ENCODE measurements at regions not wholly inside any gene's neighbourhood (a gene's known extent, or its start where the extent isn't known, plus 50 kb on each side); places are given as distances from the start of the nearest gene placed in this dataset.

GRCh38 chr17:72489272-72489641 lies 368.4 kb downstream of the SOX9 start:
- Histone ChIP-seq H3K27ac (ENCODE audit: low read depth) (no peak overlapping the region), H3K36me3 (ENCODE audit: insufficient read depth) (no peaks in the 10 kb centered on the region), H3K79me2 (replicated peaks; ENCODE audit: insufficient read depth) (no peaks in the 10 kb centered on the region), H4K20me1 (replicated peaks; ENCODE audit: insufficient read depth) (no peaks in the 10 kb centered on the region), H3F3A (replicated peaks; ENCODE audit: low read depth) (no peaks in the 10 kb centered on the region), H3K4me1 (ENCODE audit: insufficient read depth) (no peaks in the 10 kb centered on the region), H2AFZ (no peak overlapping the region), H3K4me3 (no peak overlapping the region), H3K27me3 (ENCODE audit: insufficient read depth) (no peaks in the 10 kb centered on the region), H3K9me2 (ENCODE audit: insufficient read depth) (no peaks in the 10 kb centered on the region), H3K4me2 (no peak overlapping the region)
- peaks cover 4% of the 10 kb centered on the region for H3K27me3 Mint-ChIP-seq (ENCODE audit: insufficient read depth, low read depth, poor library complexity)
- ATAC-seq (no peak), DNase-seq (ENCODE audit: low spot score) (no peak)
- peaks cover 8% of the 10 kb centered on the region; the same call in 1 of the 3 replicates for H3K9me3 Mint-ChIP-seq
- peaks cover 16% of the 10 kb centered on the region for H3K4me1 Mint-ChIP-seq
- no peak overlapping the region for H3K4me3 Mint-ChIP-seq
- peaks cover 4% of the 10 kb centered on the region; the same call in 1 of the 3 replicates for H3K36me3 Mint-ChIP-seq (ENCODE audit: low read depth)
- TF ChIP-seq CTCF (conservative IDR thresholded peaks at IDR 0.05; ENCODE audit: low read depth in 2 of 2) (no peak), CREB1 (CRISPR knock-in tag; IDR thresholded peaks at IDR 0.05; ENCODE audit: low read depth) (no peak), POLR2AphosphoS5 (IDR thresholded peaks at IDR 0.05; ENCODE audit: low read depth) (no peak), ZNF331 (CRISPR knock-in tag; IDR thresholded peaks at IDR 0.05; ENCODE audit: low read depth) (no peak), ETS1 (IDR thresholded peaks at IDR 0.05) (no peak), JUNB (IDR thresholded peaks at IDR 0.05; ENCODE audit: unreplicated experiment) (no peak), NANOG (IDR thresholded peaks at IDR 0.05; ENCODE audit: borderline replicate concordance) (no peak)
- no peak overlapping the region for H3K27ac Mint-ChIP-seq

GRCh38 chr17:72491102-72491501 lies 370.3 kb downstream of the SOX9 start:
- TF ChIP-seq ZNF331 (CRISPR knock-in tag; IDR thresholded peaks at IDR 0.05; ENCODE audit: low read depth) (no peak), EZH2 (IDR thresholded peaks at IDR 0.05; ENCODE audit: low read depth, unreplicated experiment) (no peak), CREB1 (CRISPR knock-in tag; IDR thresholded peaks at IDR 0.05; ENCODE audit: low read depth) (no peak), POLR2AphosphoS5 (IDR thresholded peaks at IDR 0.05; ENCODE audit: low read depth) (no peak), REST (IDR thresholded peaks at IDR 0.05; ENCODE audit: unreplicated experiment) (no peak), ZNF114 (CRISPR knock-in tag; IDR thresholded peaks at IDR 0.05) (no peak), NANOG (IDR thresholded peaks at IDR 0.05; ENCODE audit: borderline replicate concordance) (no peak)
- H3K4me1 Mint-ChIP-seq = peaks cover 16% of the 10 kb centered on the region
- no peak for DNase-seq (ENCODE audit: low spot score)
- no peak overlapping the region for H3K4me3 ChIP-seq
- H3K27ac ChIP-seq (ENCODE audit: low read depth) = no peak overlapping the region
- H3K27ac Mint-ChIP-seq = no peak overlapping the region
- no peaks in the 10 kb centered on the region for H3K27me3 ChIP-seq (ENCODE audit: insufficient read depth)
- H3K36me3 ChIP-seq (ENCODE audit: insufficient read depth) = no peaks in the 10 kb centered on the region
- H2AFZ ChIP-seq = no peak overlapping the region
- H3K27me3 Mint-ChIP-seq (ENCODE audit: insufficient read depth, low read depth, poor library complexity) = peaks cover 7% of the 10 kb centered on the region
- no peak for ATAC-seq
- H4K20me1 ChIP-seq (replicated peaks; ENCODE audit: insufficient read depth) = no peaks in the 10 kb centered on the region
- H3K4me2 ChIP-seq = no peak overlapping the region
- no peaks in the 10 kb centered on the region for H3F3A ChIP-seq (replicated peaks; ENCODE audit: low read depth)
- H3K4me3 Mint-ChIP-seq = no peak overlapping the region
- H3K79me2 ChIP-seq (replicated peaks; ENCODE audit: insufficient read depth) = no peaks in the 10 kb centered on the region
- peaks cover 4% of the 10 kb centered on the region; the same call in 1 of the 3 replicates for H3K36me3 Mint-ChIP-seq (ENCODE audit: low read depth)
- no peaks in the 10 kb centered on the region for H3K4me1 ChIP-seq (ENCODE audit: insufficient read depth)
- H3K9me3 Mint-ChIP-seq = peaks cover 8% of the 10 kb centered on the region; the same call in 1 of the 3 replicates
- H3K9me2 ChIP-seq (ENCODE audit: insufficient read depth) = no peaks in the 10 kb centered on the region

Data from GM23338 (cell line).